ENCODE measurements at regions not wholly inside any gene's neighbourhood (a gene's known extent, or its start where the extent isn't known, plus 50 kb on each side); places are given as distances from the start of the nearest gene placed in this dataset.

GRCh38 chr1:29956349-29957030 is 720.2 kb downstream of the PTPRU start:
- TF ChIP-seq POLR2A (IDR thresholded peaks at IDR 0.05) (no peak), CTCF (IDR thresholded peaks at IDR 0.05) (no peak)

All from ovary (tissue), 3 donors.